Activated naive CD4-positive, alpha-beta T cell treated with anti-CD3 and anti-CD28 coated beads for 36 hours (primary cell): ENCODE measurements at regions not wholly inside any gene's neighbourhood (a gene's known extent, or its start where the extent isn't known, plus 50 kb on each side); places are given as distances from the start of the nearest gene placed in this dataset.

ENCODE experiments used
- CTCF ChIA-PET: fragments of 350-600 bp; sonication (Branson Sonifier 250); formaldehyde crosslinking; loops from one replicate; lab custom pipeline; 2021; ENCODE audit warnings: antibody characterized with exemption; lab: Charles Lee
- DNase-seq: peaks from one replicate; pipeline ENCODE4 v3.0.0-alpha.2; 2020
- H3K27ac Mint-ChIP-seq: one replicate; pipeline ENCODE4 v1.8.0; 2021; ENCODE audit warnings: mild to moderate bottlenecking, mixed read lengths
- H3K27me3 Mint-ChIP-seq: one replicate; pipeline ENCODE4 v1.8.0; 2021; ENCODE audit warnings: low read depth, mixed read lengths
- H3K36me3 Mint-ChIP-seq: one replicate; pipeline ENCODE4 v1.8.0; 2021; ENCODE audit warnings: low read depth, mixed read lengths
- H3K4me1 Mint-ChIP-seq: one replicate; pipeline ENCODE4 v1.8.0; 2021; ENCODE audit warnings: low read depth, mixed read lengths
- H3K4me3 Mint-ChIP-seq: one replicate; pipeline ENCODE4 v1.8.0; 2021; ENCODE audit warnings: mild to moderate bottlenecking, moderate library complexity, mixed read lengths
- H3K9me3 Mint-ChIP-seq: one replicate; pipeline ENCODE4 v1.8.0; 2021; ENCODE audit warnings: mixed read lengths
- intact Hi-C: fragments of 100-400 bp; cut with micrococcal nuclease; formaldehyde crosslinking; loops from one replicate; pipeline ENCODE4 v1.15.1; 2023

- no peak overlapping the region for H3K27ac Mint-ChIP-seq
- no peak overlapping the region for H3K4me3 Mint-ChIP-seq
- CTCF ChIA-PET, result no interaction called here
- H3K36me3 Mint-ChIP-seq, result no peaks in the 10 kb centered on the region
- peaks cover 18% of the 10 kb centered on the region for H3K4me1 Mint-ChIP-seq
- H3K9me3 Mint-ChIP-seq, result no peaks in the 10 kb centered on the region
- no peaks in the 10 kb centered on the region for H3K27me3 Mint-ChIP-seq
- intact Hi-C loops, result no loop called here
- DNase-seq, result no peak
Observed at GRCh38 chr1:228867108-228867950, 132.1 kb downstream of the RHOU start.

- DNase-seq, result no peak
- intact Hi-C loops, result no loop called here
- H3K27me3 Mint-ChIP-seq, result no peaks in the 10 kb centered on the region
- no peaks in the 10 kb centered on the region for H3K9me3 Mint-ChIP-seq
- no peak overlapping the region for H3K4me3 Mint-ChIP-seq
- peaks cover 16% of the 10 kb centered on the region for H3K4me1 Mint-ChIP-seq
- CTCF ChIA-PET, result no interaction called here
- no peaks in the 10 kb centered on the region for H3K36me3 Mint-ChIP-seq
- no peak overlapping the region for H3K27ac Mint-ChIP-seq
Observed at GRCh38 chr1:228867951-228868730, 132.9 kb downstream of the RHOU start.

- H3K4me1 Mint-ChIP-seq, result peaks cover 11% of the 10 kb centered on the region
- no peaks in the 10 kb centered on the region for H3K27me3 Mint-ChIP-seq
- H3K27ac Mint-ChIP-seq, result no peak overlapping the region
- no peaks in the 10 kb centered on the region for H3K36me3 Mint-ChIP-seq
- CTCF ChIA-PET, result no interaction called here
- no peak for DNase-seq
- H3K4me3 Mint-ChIP-seq, result no peak overlapping the region
- intact Hi-C loops, result no loop called here
- no peaks in the 10 kb centered on the region for H3K9me3 Mint-ChIP-seq
Observed at GRCh38 chr1:228868731-228869024, 133.4 kb downstream of the RHOU start.

DNA sequence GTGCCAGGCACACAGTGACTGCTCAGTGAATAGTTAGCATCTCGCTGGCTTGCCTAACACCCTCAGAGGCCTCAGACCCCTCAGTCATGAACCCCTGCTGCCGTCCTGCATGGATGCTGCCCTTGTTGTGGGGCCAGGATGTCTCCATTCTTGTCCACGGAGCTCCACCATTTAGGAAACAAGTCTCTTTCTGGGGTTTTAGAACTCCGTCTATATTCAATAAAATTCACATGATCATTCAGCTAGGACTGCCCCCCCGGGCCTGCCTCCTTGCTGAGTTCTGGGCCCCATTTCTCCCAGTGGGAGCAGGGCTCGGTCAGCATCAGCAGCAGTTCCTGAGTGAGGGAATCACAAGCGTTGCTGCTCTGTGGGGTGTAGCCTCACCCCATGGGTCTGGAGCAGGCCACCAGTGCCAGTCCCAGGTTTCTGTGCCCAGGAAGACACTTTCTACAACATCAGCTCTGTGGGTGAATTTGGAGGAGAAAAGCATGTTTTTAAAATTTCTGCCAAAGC, 134.1 kb downstream of the RHOU start:
- H3K27ac Mint-ChIP-seq, result no peak overlapping the region
- H3K4me1 Mint-ChIP-seq, result peaks cover 5% of the 10 kb centered on the region
- intact Hi-C loops, result no loop called here
- no peaks in the 10 kb centered on the region for H3K36me3 Mint-ChIP-seq
- no peaks in the 10 kb centered on the region for H3K27me3 Mint-ChIP-seq
- CTCF ChIA-PET, result no interaction called here
- no peaks in the 10 kb centered on the region for H3K9me3 Mint-ChIP-seq
- H3K4me3 Mint-ChIP-seq, result no peak overlapping the region
- no peak for DNase-seq

DNA sequence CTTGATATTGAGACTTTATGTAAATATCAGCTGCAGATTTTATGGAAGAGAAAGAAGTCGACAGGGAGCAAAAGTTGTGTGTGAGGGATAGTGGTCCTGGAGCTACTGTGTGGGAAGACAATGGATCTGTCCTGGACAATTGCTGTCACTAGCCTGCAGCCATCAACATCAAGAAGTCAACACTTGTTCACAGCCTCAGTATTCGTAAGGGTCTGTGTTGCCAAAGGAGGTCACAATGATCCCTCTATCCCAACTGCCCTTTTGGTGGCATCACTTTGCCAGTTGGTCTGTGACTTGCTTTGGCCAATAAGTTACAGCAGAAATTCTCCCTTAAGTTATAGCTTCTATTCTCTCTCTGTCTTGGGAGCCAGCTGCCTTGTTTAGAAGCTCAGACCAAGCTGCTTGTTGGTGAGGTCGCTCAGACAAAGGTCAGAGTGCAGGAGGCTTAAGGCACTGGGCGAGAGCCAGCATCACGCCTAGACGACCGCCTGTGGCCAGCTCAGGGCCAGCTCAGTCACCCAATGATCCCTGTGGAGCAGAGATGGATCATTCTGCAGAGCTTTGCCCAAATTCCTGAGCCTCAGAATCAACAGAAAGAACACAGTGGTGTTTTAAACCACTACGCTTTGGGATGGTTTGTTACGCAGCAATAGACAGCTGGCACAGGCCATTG, 134.9 kb downstream of the RHOU start:
- peaks cover 2% of the 10 kb centered on the region for H3K4me1 Mint-ChIP-seq
- no peak overlapping the region for H3K4me3 Mint-ChIP-seq
- intact Hi-C loops, result no loop called here
- H3K27ac Mint-ChIP-seq, result no peak overlapping the region
- no peak for DNase-seq
- no peaks in the 10 kb centered on the region for H3K9me3 Mint-ChIP-seq
- H3K27me3 Mint-ChIP-seq, result no peaks in the 10 kb centered on the region
- CTCF ChIA-PET, result no interaction called here
- no peaks in the 10 kb centered on the region for H3K36me3 Mint-ChIP-seq

DNA sequence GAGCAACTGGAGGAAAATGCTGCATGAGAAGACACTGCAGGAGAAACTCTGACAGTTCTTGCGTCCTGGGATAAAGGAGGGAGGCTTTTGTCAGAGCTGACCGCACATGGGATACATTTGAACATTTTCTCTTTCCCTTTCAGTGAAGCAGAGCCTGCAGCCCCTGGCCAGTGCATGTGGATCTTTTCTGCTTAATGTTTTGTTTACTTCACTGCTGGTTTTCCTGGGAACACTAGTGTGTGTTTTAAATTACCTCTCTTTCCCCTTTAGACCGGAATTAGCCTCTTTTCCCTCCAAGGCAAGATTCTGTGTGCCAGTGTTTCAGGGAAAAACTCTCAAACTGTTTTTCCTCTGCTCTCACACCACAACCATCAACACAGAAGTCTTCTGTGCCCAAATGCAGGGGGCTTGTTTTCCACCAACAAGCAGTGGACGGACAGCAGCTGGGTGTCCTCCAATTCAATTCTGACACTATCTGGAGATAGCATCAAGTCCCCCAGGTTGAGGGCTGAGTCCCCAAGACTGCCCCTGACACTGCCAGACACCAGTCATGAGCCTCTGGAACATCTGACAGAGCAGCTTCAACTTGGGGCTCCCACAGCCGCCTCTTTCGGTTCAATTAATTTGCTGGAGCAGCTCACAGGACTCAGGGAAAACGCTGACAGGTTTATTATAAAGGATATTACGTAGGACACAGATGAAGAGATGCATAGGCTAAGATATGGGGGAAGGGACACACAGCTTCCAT, 136.2 kb downstream of the RHOU start:
- Mint-ChIP-seq H3K4me3 (no peak overlapping the region), H3K36me3 (no peaks in the 10 kb centered on the region), H3K27ac (no peak overlapping the region), H3K4me1 (peaks cover 2% of the 10 kb centered on the region), H3K9me3 (no peaks in the 10 kb centered on the region), H3K27me3 (no peaks in the 10 kb centered on the region)
- DNase-seq, result no peak
- intact Hi-C loops, result no loop called here
- CTCF ChIA-PET, result no interaction called here

DNA sequence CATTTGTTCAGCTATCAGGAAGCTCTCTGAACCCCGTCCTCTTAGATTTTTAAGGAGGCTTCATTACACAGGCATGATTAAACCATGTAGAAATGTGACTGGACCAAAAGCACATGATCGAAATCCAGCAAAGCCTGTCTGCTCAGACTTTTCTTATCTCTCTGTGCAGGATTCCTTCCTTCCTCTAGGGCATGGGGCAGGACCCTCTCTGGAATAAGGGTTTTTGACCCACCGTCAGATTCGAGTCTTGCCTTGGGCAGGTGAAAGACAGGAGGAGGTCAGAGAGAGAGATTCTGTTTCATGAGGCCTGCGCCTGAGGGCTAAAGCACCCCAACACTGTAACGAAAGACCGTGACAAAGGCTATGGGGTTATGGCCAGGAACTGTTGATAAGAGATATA, 136.8 kb downstream of the RHOU start:
- H3K36me3 Mint-ChIP-seq, result no peaks in the 10 kb centered on the region
- CTCF ChIA-PET, result interaction anchor here (0.6 kb wide), 1 partner anchor 181 kb away, joined by 3 read pairs; no protein-coding TSS in a partner anchor
- intact Hi-C loops, result no loop called here

GRCh38 chr1:228873709-228874108, 138.4 kb downstream of the RHOU start:
- CTCF ChIA-PET, result no interaction called here
- intact Hi-C loops, result no loop called here
- Mint-ChIP-seq H3K4me1 (no peaks in the 10 kb centered on the region), H3K9me3 (no peaks in the 10 kb centered on the region), H3K27me3 (no peaks in the 10 kb centered on the region), H3K4me3 (no peak overlapping the region), H3K36me3 (no peaks in the 10 kb centered on the region), H3K27ac (no peak overlapping the region)
- DNase-seq, result no peak

More for the DNA sequence above, 136.8 kb downstream of the RHOU start:
- no peak overlapping the region for H3K4me3 Mint-ChIP-seq
- H3K4me1 Mint-ChIP-seq, result no peaks in the 10 kb centered on the region
- no peaks in the 10 kb centered on the region for H3K9me3 Mint-ChIP-seq
- DNase-seq, result no peak
- H3K27ac Mint-ChIP-seq, result no peak overlapping the region
- H3K27me3 Mint-ChIP-seq, result no peaks in the 10 kb centered on the region

DNA sequence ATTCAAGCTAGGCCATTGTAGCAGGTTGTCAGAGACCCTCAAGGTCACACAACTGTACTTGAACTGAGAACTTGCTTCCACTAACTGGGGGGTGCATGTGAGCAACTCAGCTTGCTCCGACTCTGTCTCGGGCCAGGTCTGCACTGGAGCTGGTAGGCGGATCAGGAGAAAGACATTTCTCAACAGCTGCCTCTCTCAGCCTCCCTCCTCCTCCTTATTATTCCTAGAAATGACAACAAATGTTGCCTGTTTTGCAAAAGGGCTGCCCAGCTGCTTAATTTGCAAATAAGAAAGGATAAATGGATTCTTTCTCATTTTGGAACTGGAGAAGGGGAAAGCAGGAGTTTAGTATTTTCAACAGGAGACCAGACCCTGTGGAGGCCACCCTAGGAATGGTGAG, 140.5 kb downstream of the RHOU start:
- CTCF ChIA-PET, result interaction anchor here (1.1 kb wide), 1 partner anchor 174 kb away, joined by 4 read pairs; no protein-coding TSS in a partner anchor
- intact Hi-C loops, result no loop called here
- Mint-ChIP-seq H3K4me3 (no peak overlapping the region), H3K27ac (no peak overlapping the region), H3K27me3 (no peaks in the 10 kb centered on the region), H3K4me1 (no peaks in the 10 kb centered on the region), H3K9me3 (no peaks in the 10 kb centered on the region), H3K36me3 (no peaks in the 10 kb centered on the region)
- DNase-seq, result no peak

DNA sequence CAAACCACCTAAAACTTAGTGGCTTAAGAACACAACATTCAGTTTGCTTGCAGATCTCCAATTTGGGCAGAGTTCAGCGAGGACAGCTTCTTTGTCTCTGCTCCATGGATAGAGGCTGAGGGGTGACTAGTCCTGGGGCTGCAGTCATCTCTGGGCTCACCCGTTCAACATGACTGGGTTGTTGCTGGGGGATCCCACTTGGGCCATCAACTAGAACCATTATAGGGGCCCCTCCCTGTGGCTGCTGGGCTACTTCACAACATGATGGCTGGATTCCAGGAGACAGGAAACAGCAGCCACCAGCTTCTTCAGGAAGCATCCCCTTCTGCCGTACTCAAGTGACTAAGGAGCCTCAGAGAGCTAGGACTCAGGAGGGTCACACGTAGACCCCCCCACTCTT, 140.9 kb downstream of the RHOU start:
- Mint-ChIP-seq H3K4me3 (no peak overlapping the region), H3K27ac (no peak overlapping the region), H3K9me3 (no peaks in the 10 kb centered on the region), H3K27me3 (no peaks in the 10 kb centered on the region), H3K4me1 (no peaks in the 10 kb centered on the region), H3K36me3 (no peaks in the 10 kb centered on the region)
- no peak for DNase-seq
- intact Hi-C loops, result no loop called here
- CTCF ChIA-PET, result interaction anchor here (1.1 kb wide), 1 partner anchor 174 kb away, joined by 4 read pairs; no protein-coding TSS in a partner anchor

- Mint-ChIP-seq H3K27ac (no peak overlapping the region), H3K4me3 (no peak overlapping the region), H3K27me3 (no peaks in the 10 kb centered on the region), H3K9me3 (no peaks in the 10 kb centered on the region), H3K36me3 (no peaks in the 10 kb centered on the region), H3K4me1 (no peaks in the 10 kb centered on the region)
- no peak for DNase-seq
- CTCF ChIA-PET, result no interaction called here
- intact Hi-C loops, result no loop called here
Observed at GRCh38 chr1:228879164-228879563, 143.9 kb downstream of the RHOU start.
